GM23248 (cell line): ENCODE measurements at regions not wholly inside any gene's neighbourhood (a gene's known extent, or its start where the extent isn't known, plus 50 kb on each side); places are given as distances from the start of the nearest gene placed in this dataset.
"Not testable (repeated sequence)": the region's sequence is repeated elsewhere in the genome, so short reads cannot be mapped to it uniquely, and the experiment has no call there.

Experiments used
- DNase-seq: peaks from one replicate; pipeline ENCODE4 v3.0.0-alpha.2; 2015
- H2AFZ ChIP-seq: fragments of 200-600 bp; sonication (generic); 2 replicates; pipeline ENCODE4 v1.6.1; 2016; ENCODE audit warnings: antibody characterized with exemption
- H3F3A ChIP-seq: fragments of 200-600 bp; sonication (generic); 2 replicates; pipeline ENCODE4 v1.6.1; 2016; ENCODE audit warnings: mild to moderate bottlenecking, antibody characterized with exemption, mixed run types; ENCODE audit not compliant: insufficient read depth
- H3K27ac ChIP-seq: fragments of 200-600 bp; sonication (generic); 2 replicates; pipeline ENCODE4 v1.5.1; 2016; ENCODE audit warnings: mild to moderate bottlenecking
- H3K27me3 ChIP-seq: fragments of 200-600 bp; sonication (generic); replicated peaks from 2 replicates; pipeline ENCODE4 v1.6.1; 2016; ENCODE audit warnings: mild to moderate bottlenecking; ENCODE audit not compliant: insufficient read depth
- H3K36me3 ChIP-seq: fragments of 200-600 bp; sonication (generic); 2 replicates; pipeline ENCODE4 v1.6.1; 2016; ENCODE audit warnings: low read depth, mild to moderate bottlenecking
- H3K4me1 ChIP-seq: fragments of 200-600 bp; sonication (generic); 2 replicates; pipeline ENCODE4 v1.6.1; 2016; ENCODE audit warnings: mild to moderate bottlenecking; ENCODE audit not compliant: insufficient read depth
- H3K4me2 ChIP-seq: fragments of 200-600 bp; sonication (generic); one replicate; pipeline ENCODE4 v1.6.1; 2016; ENCODE audit warnings: mild to moderate bottlenecking; ENCODE audit not compliant: unreplicated experiment
- H3K4me3 ChIP-seq: fragments of 200-600 bp; sonication (generic); 2 replicates; pipeline ENCODE4 v1.5.1; 2016; ENCODE audit warnings: mild to moderate bottlenecking
- H3K79me2 ChIP-seq: fragments of 200-600 bp; sonication (generic); 2 replicates; pipeline ENCODE4 v1.6.1; 2016; ENCODE audit warnings: mild to moderate bottlenecking; ENCODE audit not compliant: insufficient read depth
- H3K9ac ChIP-seq: fragments of 200-600 bp; sonication (generic); 2 replicates; pipeline ENCODE4 v1.6.1; 2016; ENCODE audit warnings: mild to moderate bottlenecking
- H3K9me2 ChIP-seq: fragments of 200-600 bp; sonication (generic); 2 replicates; pipeline ENCODE4 v1.6.1; 2016; ENCODE audit warnings: mixed run types, mild to moderate bottlenecking, moderate library complexity; ENCODE audit not compliant: insufficient read depth
- H3K9me3 ChIP-seq: fragments of 200-600 bp; sonication (generic); one replicate; pipeline ENCODE4 v1.6.1; 2017; ENCODE audit warnings: low read depth
- H4K20me1 ChIP-seq: fragments of 200-600 bp; sonication (generic); 2 replicates; pipeline ENCODE4 v1.6.0; 2016; ENCODE audit not compliant: insufficient read depth
- EZH2 ChIP-seq: fragments of 200-600 bp; sonication (generic); IDR thresholded peaks from 2 replicates; pipeline ENCODE4 v1.6.1; 2018; ENCODE audit warnings: antibody characterized with exemption, mild to moderate bottlenecking; ENCODE audit not compliant: insufficient read depth, poor library complexity, severe bottlenecking
- EZH2phosphoT487 ChIP-seq: fragments of 200-600 bp; sonication (generic); IDR thresholded peaks from 2 replicates; pipeline ENCODE4 v1.6.1; 2018; ENCODE audit warnings: antibody characterized with exemption, moderate library complexity, mild to moderate bottlenecking, low read depth; ENCODE audit not compliant: insufficient read depth
- WGBS, 2 experiments: methylation state at CpG; one replicate each; pipeline ENCODE4 v1.1.6; 2015 to 2017; ENCODE audit warnings: low lambda C conversion rate in 2 of 2, low coverage in 1 of 2; ENCODE audit errors: missing lambda C conversion rate in 2 of 2; 5-methylcytosine and 5-hydroxymethylcytosine counted together
- in situ Hi-C: fragments of 300-500 bp; cut with MboI; formaldehyde crosslinking; loops from 2 replicates; pipeline ENCODE4 v1.15.0; 2020

DNA sequence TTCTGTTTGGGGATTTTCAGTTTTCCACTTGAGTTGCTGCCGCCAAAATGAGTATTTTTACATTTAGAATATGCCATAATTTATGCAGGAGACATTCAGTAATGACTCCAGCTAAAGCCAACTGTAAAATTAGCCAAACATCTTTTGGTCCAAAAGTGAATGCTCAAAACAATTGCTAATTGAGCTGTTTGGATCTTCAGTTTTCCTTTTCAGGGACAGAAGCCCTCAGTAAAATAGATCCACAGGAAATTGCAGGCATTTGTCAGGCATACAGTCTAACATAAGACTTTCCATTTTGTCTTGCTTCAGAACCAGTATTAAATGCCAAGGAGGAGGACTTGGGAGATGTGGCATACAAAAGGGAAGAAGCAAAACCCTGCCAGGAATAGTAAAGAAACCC, 524.8 kb upstream of the API5 start:
- Histone ChIP-seq H3K36me3 (no peaks in the 10 kb centered on the region), H3K4me1 (no peaks in the 10 kb centered on the region), H4K20me1 (no peaks in the 10 kb centered on the region), H3K9me2 (no peaks in the 10 kb centered on the region), H3F3A (no peaks in the 10 kb centered on the region), H3K9me3 (no peaks in the 10 kb centered on the region), H3K27me3 (no peaks in the 10 kb centered on the region), H3K79me2 (no peaks in the 10 kb centered on the region), H2AFZ (no peak overlapping the region), H3K9ac (no peak overlapping the region), H3K4me2 (no peak overlapping the region), H3K27ac (no peak overlapping the region), H3K4me3 (no peak overlapping the region)
- DNase-seq: no peak
- in situ Hi-C loops: no loop called here
- 0 to 2% methylated on average over 1 of the region's 1 CpG for WGBS, 2 experiments
- no peak for TF ChIP-seq EZH2
- no peak for TF ChIP-seq EZH2phosphoT487

DNA sequence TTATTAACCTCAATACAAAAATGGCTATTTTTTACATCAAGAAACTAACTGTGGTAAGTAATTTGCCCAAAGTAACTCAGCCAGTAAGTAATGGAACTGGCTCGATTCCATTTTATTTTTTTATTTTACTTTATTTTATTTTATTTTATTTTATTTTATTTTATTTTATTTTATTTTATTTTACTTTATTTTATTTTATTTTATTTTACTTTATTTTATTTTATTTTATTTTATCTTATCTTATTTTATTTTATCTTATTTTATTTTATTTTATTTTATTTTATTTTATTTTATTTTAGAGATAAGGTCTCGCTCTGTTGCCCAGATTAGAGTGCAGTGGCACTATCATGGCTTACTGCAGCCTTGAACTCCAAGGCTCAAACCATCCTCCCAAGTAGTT, 516.3 kb upstream of the API5 start:
- WGBS, 2 experiments: 24 to 34% methylated on average over 2 of the region's 2 CpGs
- H3K27ac ChIP-seq, H3K4me2 ChIP-seq, DNase-seq, H4K20me1 ChIP-seq, H3K9ac ChIP-seq, H3K4me1 ChIP-seq, H3K79me2 ChIP-seq, H3K27me3 ChIP-seq, H3K4me3 ChIP-seq, H3F3A ChIP-seq, H3K36me3 ChIP-seq, H3K9me2 ChIP-seq, in situ Hi-C loops, H2AFZ ChIP-seq, H3K9me3 ChIP-seq: not testable (repeated sequence)

DNA sequence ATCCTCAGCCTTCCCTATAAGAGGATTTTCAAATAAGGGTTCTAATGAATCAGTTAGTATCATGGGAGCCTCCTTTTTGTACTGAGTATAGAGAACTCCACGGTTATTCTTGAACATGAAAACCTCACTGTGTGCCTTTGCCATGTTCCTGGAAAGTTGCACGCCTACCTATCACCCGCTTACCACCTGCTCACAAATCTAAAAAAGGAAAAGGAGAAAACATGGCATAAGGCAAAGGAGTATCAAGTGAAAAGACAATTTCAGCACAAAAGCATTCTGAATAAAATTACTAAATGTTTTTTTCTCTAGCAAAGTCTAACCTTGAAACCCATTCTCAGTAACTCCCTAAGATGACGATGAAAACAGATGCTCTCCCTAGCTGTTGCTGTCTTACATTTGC, 511.8 kb upstream of the API5 start:
- Histone ChIP-seq H3K4me3 (no peak overlapping the region), H3F3A (no peaks in the 10 kb centered on the region), H3K4me2 (no peak overlapping the region), H3K27me3 (no peaks in the 10 kb centered on the region), H3K9ac (no peak overlapping the region), H2AFZ (no peak overlapping the region), H3K9me3 (peaks cover 3% of the 10 kb centered on the region), H3K27ac (no peak overlapping the region), H3K4me1 (no peaks in the 10 kb centered on the region), H3K36me3 (no peaks in the 10 kb centered on the region), H3K9me2 (no peaks in the 10 kb centered on the region), H4K20me1 (no peaks in the 10 kb centered on the region), H3K79me2 (no peaks in the 10 kb centered on the region)
- WGBS, 2 experiments: 37 to 41% methylated on average over 4 of the region's 4 CpGs
- in situ Hi-C loops: no loop called here
- TF ChIP-seq EZH2phosphoT487 (no peak), EZH2 (no peak)
- no peak for DNase-seq

DNA sequence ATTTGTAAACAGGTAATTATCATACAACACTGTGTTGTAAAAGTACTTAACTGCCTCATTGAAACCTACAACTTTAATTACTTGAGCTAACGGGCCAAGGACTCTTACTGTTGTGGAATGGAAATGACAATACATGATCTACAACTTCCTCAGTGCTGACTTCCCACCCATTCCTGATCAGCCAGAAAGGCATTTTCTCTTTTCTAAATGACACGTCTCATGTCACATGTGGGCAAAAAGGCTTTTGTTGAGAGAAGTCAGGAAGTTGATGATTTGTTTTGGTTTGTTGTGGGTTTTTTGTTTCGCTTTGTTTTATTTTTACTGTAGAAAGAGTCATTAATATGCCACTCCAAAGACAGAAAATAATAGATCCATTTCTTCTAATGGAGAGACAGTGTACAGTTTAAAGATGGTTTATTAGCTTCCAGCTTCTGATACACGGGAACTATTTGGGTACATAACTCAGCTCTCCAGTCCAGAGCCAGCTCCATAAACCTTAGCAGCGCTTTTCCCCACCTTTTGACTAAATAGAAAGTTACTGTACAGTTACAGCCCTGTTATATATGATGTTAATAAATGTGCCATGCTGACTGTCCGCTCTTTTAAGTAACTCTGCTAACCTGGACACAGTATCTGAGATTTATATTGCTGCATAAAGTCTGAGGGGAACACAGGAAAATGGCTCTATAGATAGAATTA, 509.4 kb upstream of the API5 start:
- Histone ChIP-seq H3K4me1 (no peaks in the 10 kb centered on the region), H3K4me3 (no peak overlapping the region), H2AFZ (no peak overlapping the region), H4K20me1 (no peaks in the 10 kb centered on the region), H3K4me2 (no peak overlapping the region), H3K27me3 (no peaks in the 10 kb centered on the region), H3F3A (no peaks in the 10 kb centered on the region), H3K9ac (no peak overlapping the region), H3K9me2 (no peaks in the 10 kb centered on the region), H3K36me3 (no peaks in the 10 kb centered on the region), H3K79me2 (no peaks in the 10 kb centered on the region), H3K9me3 (no peaks in the 10 kb centered on the region), H3K27ac (no peak overlapping the region)
- no peak for DNase-seq
- no peak for TF ChIP-seq EZH2phosphoT487
- no peak for TF ChIP-seq EZH2
- WGBS, 2 experiments: 9 to 12% methylated on average over 6 of the region's 6 CpGs
- in situ Hi-C loops: no loop called here

DNA sequence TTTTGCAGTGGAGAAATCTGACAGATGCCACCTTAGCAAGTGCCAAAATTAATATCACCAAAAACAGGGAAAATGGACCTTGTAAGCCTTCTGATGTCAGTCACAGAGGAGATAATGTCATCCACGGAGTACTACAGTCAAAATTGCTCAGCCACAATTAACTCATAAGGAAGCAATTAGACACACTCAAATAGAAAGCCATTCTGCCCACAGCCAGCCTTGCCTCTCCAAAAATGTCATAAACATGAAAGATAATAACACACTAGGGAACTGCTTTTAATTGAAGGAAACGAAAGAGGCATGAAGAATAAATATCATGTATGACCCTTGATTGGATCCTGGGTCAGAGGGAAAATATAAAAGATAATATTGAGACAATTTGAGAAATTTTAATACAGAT, 505.6 kb upstream of the API5 start:
- H4K20me1 ChIP-seq: no peaks in the 10 kb centered on the region
- TF ChIP-seq EZH2: no peak
- TF ChIP-seq EZH2phosphoT487: no peak
- DNase-seq: no peak
- WGBS, 2 experiments: 0 to 4% methylated on average over 2 of the region's 2 CpGs
- H3K27ac ChIP-seq: no peak overlapping the region
- H3K9me2 ChIP-seq: no peaks in the 10 kb centered on the region
- H2AFZ ChIP-seq: no peak overlapping the region
- no peaks in the 10 kb centered on the region for H3K36me3 ChIP-seq
- no peaks in the 10 kb centered on the region for H3K4me1 ChIP-seq
- no peak overlapping the region for H3K9ac ChIP-seq
- H3K4me2 ChIP-seq: no peak overlapping the region
- H3K9me3 ChIP-seq: no peaks in the 10 kb centered on the region
- no peaks in the 10 kb centered on the region for H3F3A ChIP-seq
- no peak overlapping the region for H3K4me3 ChIP-seq
- H3K27me3 ChIP-seq: no peaks in the 10 kb centered on the region
- H3K79me2 ChIP-seq: no peaks in the 10 kb centered on the region
- in situ Hi-C loops: no loop called here
